ENCODE measurements at regions not wholly inside any gene's neighbourhood (a gene's known extent, or its start where the extent isn't known, plus 50 kb on each side); places are given as distances from the start of the nearest gene placed in this dataset.

DNA sequence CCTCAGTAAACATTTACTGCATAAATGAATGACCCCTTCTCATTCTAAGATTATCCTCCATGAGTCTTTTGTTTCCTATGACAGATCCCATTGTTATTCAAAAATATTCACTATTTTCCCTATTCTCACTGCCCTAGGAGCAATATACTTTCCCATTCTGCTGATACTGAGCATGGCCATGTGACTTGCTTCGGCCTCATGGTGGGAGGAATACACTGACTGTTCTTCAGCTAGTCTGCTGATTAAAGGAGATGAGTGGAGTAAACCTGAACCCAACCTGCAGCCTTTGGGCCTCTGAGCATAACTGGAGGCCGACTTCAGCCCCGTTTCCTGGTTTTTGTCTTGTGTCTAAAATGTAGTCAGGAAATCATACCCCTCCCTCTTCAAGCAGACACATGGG is 531.8 kb upstream of the SALL1 start:
- no peak overlapping the region for H3K9ac ChIP-seq (ENCODE audit: low read depth, low read length)
- no peaks in the 10 kb centered on the region for H3K4me1 ChIP-seq (ENCODE audit: control insufficient read depth, insufficient read depth, low read length)
- no peak for ATAC-seq (ENCODE audit: low read depth)
- no peak overlapping the region for H3K4ac ChIP-seq (ENCODE audit: low read depth, low read length)
- no peak for DNase-seq
- H2BK5ac ChIP-seq (ENCODE audit: low read depth, low read length, poor library complexity, severe bottlenecking): no peak overlapping the region
- H3K79me1 ChIP-seq (ENCODE audit: low read depth in 1 of 2, low read length in 2 of 2): no peaks in the 10 kb centered on the region
- H2BK20ac ChIP-seq (ENCODE audit: low read depth, low read length): no peak overlapping the region
- H3K56ac ChIP-seq (ENCODE audit: extremely low read depth, insufficient read depth, low read length): no peak overlapping the region
- peaks cover 3% of the 10 kb centered on the region for H3K27me3 ChIP-seq (ENCODE audit: control insufficient read depth, insufficient read depth, low read length)
- intact Hi-C loops (cut with micrococcal nuclease) (no loop called here), dilution Hi-C loops (cut with HindIII; ENCODE audit: low sequenced_read_pairs, unreplicated experiment) (no loop called here), in situ Hi-C loops (cut with MboI; ENCODE audit: low sequenced_read_pairs) (no loop called here)
- no peak overlapping the region for H3K4me3 ChIP-seq (ENCODE audit: insufficient read depth, low read depth, low read length)
- H4K20me1 ChIP-seq (ENCODE audit: insufficient read depth, low read length): no peaks in the 10 kb centered on the region
- no TSS peak for BruUV-seq (replicated peaks)
- H4K91ac ChIP-seq (ENCODE audit: insufficient read depth, low read depth, low read length): no peak overlapping the region
- no peak overlapping the region for H2AK9ac ChIP-seq (replicated peaks; ENCODE audit: low read depth, low read length, poor library complexity)
- no peaks in the 10 kb centered on the region for H3K9me1 ChIP-seq (ENCODE audit: insufficient read depth, low read length)
- no peaks in the 10 kb centered on the region for H3K36me3 ChIP-seq (ENCODE audit: control insufficient read depth, insufficient read depth, low read length)
- no peak for TF ChIP-seq FOS (IDR thresholded peaks at IDR 0.05; ENCODE audit: low read depth, low read length)
- no peak for TF ChIP-seq SMC3 (IDR thresholded peaks at IDR 0.05; ENCODE audit: low read depth, low read length)
- TF ChIP-seq RAD21 (IDR thresholded peaks at IDR 0.05; ENCODE audit: low read length): no peak
- TF ChIP-seq, protein P1, sequence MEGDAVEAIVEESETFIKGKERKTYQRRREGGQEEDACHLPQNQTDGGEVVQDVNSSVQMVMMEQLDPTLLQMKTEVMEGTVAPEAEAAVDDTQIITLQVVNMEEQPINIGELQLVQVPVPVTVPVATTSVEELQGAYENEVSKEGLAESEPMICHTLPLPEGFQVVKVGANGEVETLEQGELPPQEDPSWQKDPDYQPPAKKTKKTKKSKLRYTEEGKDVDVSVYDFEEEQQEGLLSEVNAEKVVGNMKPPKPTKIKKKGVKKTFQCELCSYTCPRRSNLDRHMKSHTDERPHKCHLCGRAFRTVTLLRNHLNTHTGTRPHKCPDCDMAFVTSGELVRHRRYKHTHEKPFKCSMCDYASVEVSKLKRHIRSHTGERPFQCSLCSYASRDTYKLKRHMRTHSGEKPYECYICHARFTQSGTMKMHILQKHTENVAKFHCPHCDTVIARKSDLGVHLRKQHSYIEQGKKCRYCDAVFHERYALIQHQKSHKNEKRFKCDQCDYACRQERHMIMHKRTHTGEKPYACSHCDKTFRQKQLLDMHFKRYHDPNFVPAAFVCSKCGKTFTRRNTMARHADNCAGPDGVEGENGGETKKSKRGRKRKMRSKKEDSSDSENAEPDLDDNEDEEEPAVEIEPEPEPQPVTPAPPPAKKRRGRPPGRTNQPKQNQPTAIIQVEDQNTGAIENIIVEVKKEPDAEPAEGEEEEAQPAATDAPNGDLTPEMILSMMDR (conservative IDR thresholded peaks at IDR 0.05; ENCODE audit: low read depth, low read length): no peak
- TF ChIP-seq POLR2A (IDR thresholded peaks at IDR 0.05; ENCODE audit: low read depth, low read length): no peak
- TF ChIP-seq, protein P2, sequence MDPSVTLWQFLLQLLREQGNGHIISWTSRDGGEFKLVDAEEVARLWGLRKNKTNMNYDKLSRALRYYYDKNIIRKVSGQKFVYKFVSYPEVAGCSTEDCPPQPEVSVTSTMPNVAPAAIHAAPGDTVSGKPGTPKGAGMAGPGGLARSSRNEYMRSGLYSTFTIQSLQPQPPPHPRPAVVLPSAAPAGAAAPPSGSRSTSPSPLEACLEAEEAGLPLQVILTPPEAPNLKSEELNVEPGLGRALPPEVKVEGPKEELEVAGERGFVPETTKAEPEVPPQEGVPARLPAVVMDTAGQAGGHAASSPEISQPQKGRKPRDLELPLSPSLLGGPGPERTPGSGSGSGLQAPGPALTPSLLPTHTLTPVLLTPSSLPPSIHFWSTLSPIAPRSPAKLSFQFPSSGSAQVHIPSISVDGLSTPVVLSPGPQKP (IDR thresholded peaks at IDR 0.05; ENCODE audit: borderline replicate concordance, low read depth, low read length): no peak
- TF ChIP-seq, protein P3, sequence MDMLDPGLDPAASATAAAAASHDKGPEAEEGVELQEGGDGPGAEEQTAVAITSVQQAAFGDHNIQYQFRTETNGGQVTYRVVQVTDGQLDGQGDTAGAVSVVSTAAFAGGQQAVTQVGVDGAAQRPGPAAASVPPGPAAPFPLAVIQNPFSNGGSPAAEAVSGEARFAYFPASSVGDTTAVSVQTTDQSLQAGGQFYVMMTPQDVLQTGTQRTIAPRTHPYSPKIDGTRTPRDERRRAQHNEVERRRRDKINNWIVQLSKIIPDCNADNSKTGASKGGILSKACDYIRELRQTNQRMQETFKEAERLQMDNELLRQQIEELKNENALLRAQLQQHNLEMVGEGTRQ (IDR thresholded peaks at IDR 0.05; ENCODE audit: low read depth, low read length): no peak
- no peak for TF ChIP-seq BHLHE40 (IDR thresholded peaks at IDR 0.05; ENCODE audit: low read depth, low read length)
- no peak for TF ChIP-seq RFX5 (IDR thresholded peaks at IDR 0.05; ENCODE audit: low read depth, low read length)
- TF ChIP-seq MAFK (IDR thresholded peaks at IDR 0.05; ENCODE audit: low read depth, low read length): no peak
- TF ChIP-seq CEBPB (IDR thresholded peaks at IDR 0.05; ENCODE audit: low read depth, low read length): no peak
- TF ChIP-seq MXI1 (IDR thresholded peaks at IDR 0.05; ENCODE audit: borderline replicate concordance, low read depth, low read length): no peak
- no peak for TF ChIP-seq MAZ (IDR thresholded peaks at IDR 0.05; ENCODE audit: borderline replicate concordance, low read depth, low read length)
- TF ChIP-seq RCOR1 (IDR thresholded peaks at IDR 0.05; ENCODE audit: insufficient replicate concordance, low read length): no peak
- TF ChIP-seq CHD1 (IDR thresholded peaks at IDR 0.05; ENCODE audit: low read depth, low read length): no peak
- TF ChIP-seq NFE2L2 (IDR thresholded peaks at IDR 0.05; ENCODE audit: low read depth, low read length): no peak
- CTCF ChIA-PET: interaction anchor here (1.1 kb wide), 1 partner anchor 9 kb away, joined by 4 read pairs; no protein-coding TSS in a partner anchor
- H2AK5ac ChIP-seq (ENCODE audit: low read depth, low read length): no peak overlapping the region
- no CpG with 5 or more reads among the region's 3 CpGs for WGBS, 2 experiments (ENCODE audit: extremely low coverage in 2 of 2, insufficient read length in 1 of 2)
- no peak overlapping the region for H3K23ac ChIP-seq (ENCODE audit: low read depth, low read length)
- no peak overlapping the region for H3K4me2 ChIP-seq (ENCODE audit: low read depth, low read length)
- no peak overlapping the region for H2BK120ac ChIP-seq (ENCODE audit: low read depth, low read length)
- POLR2A ChIA-PET (ENCODE audit: unreplicated experiment): no interaction called here
- no peak overlapping the region for H3K27ac ChIP-seq (ENCODE audit: insufficient read depth, low read length)
- no peak overlapping the region for H2BK15ac ChIP-seq (ENCODE audit: low read depth, low read length)
- no peak overlapping the region for H4K5ac ChIP-seq (ENCODE audit: low read depth, low read length)
- no peak overlapping the region for H3K14ac ChIP-seq (replicated peaks; ENCODE audit: low read depth, low read length)
- no peak overlapping the region for H3K18ac ChIP-seq (ENCODE audit: low read depth, low read length)
- no peak overlapping the region for H2AFZ ChIP-seq (replicated peaks; ENCODE audit: low read length, poor library complexity)
- no peak overlapping the region for H4K8ac ChIP-seq (ENCODE audit: low read depth in 2 of 2, low read length in 2 of 2)
- no peaks in the 10 kb centered on the region for H3K9me3 ChIP-seq (ENCODE audit: control insufficient read depth, insufficient read depth, low read length)

Data from IMR-90 (cell line).